ENCODE measurements at regions not wholly inside any gene's neighbourhood (a gene's known extent, or its start where the extent isn't known, plus 50 kb on each side); places are given as distances from the start of the nearest gene placed in this dataset.

DNA sequence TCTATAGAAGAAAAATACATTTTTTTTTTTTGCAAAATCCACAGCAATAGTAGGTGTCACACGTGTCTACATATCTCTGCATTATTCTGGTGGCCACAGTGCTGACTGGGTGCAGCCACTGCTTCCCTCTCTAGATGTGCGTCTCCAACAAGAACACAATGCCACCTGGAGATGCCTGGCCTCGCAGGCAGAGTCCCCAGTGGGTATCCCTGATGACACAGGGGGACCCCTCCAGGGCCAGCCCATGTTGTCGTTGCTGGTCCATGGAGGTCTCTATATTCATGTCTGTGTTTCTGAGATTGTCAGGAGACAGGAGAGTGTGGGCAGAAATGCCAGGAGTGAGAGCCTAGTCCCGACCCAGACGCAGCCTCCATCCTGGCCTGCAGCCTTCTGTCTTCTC, 345.9 kb upstream of the SHH start:
- TF ChIP-seq, protein P1, sequence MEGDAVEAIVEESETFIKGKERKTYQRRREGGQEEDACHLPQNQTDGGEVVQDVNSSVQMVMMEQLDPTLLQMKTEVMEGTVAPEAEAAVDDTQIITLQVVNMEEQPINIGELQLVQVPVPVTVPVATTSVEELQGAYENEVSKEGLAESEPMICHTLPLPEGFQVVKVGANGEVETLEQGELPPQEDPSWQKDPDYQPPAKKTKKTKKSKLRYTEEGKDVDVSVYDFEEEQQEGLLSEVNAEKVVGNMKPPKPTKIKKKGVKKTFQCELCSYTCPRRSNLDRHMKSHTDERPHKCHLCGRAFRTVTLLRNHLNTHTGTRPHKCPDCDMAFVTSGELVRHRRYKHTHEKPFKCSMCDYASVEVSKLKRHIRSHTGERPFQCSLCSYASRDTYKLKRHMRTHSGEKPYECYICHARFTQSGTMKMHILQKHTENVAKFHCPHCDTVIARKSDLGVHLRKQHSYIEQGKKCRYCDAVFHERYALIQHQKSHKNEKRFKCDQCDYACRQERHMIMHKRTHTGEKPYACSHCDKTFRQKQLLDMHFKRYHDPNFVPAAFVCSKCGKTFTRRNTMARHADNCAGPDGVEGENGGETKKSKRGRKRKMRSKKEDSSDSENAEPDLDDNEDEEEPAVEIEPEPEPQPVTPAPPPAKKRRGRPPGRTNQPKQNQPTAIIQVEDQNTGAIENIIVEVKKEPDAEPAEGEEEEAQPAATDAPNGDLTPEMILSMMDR (IDR thresholded peaks at IDR 0.05; ENCODE audit: low read depth, low read length) = no peak
- in situ Hi-C loops (cut with HindIII; ENCODE audit: low sequenced_read_pairs) = no loop called here
- no peak overlapping the region for H3K4me3 ChIP-seq (ENCODE audit: low read depth, low read length)

DNA sequence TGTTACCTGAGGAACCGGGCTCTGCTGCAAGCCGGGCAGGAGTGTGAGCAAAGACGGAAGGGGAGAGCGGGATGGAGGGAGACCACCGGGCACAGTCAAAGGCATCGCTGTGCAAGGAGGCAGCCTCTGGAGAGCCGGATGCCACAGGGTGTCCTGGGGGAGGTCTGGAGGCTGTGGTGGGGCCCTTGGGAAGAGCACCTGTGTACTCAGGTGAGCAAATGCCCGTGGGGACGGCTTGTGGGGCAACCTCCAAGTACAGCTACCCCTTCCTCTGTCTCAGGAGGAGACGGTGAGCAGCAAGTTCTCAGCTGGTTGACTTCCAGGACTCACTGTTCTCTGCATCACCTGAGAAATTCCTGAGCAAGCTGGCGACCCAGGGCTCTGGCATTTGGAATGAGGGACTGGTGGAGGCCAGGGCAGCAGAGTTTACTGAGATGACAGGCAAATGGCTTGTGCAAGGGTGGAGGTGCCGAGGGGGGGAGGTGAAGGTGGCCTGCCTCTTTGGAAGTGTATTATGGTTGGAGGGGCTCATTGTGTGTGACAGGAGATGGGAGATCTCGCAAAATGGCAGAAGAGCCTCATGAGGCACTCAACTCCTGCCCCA, 345.2 kb upstream of the SHH start:
- DNase-seq (ENCODE audit: low read depth, low spot score) = no peak
- TF ChIP-seq, protein P1 (IDR thresholded peaks at IDR 0.05; ENCODE audit: low read depth, low read length) = no peak
- in situ Hi-C loops (cut with HindIII; ENCODE audit: low sequenced_read_pairs) = no loop called here
- H3K4me3 ChIP-seq (ENCODE audit: low read depth, low read length) = no peak overlapping the region

More for the DNA sequence above, 345.9 kb upstream of the SHH start:
- no peak for DNase-seq (ENCODE audit: low read depth, low spot score)

DNA sequence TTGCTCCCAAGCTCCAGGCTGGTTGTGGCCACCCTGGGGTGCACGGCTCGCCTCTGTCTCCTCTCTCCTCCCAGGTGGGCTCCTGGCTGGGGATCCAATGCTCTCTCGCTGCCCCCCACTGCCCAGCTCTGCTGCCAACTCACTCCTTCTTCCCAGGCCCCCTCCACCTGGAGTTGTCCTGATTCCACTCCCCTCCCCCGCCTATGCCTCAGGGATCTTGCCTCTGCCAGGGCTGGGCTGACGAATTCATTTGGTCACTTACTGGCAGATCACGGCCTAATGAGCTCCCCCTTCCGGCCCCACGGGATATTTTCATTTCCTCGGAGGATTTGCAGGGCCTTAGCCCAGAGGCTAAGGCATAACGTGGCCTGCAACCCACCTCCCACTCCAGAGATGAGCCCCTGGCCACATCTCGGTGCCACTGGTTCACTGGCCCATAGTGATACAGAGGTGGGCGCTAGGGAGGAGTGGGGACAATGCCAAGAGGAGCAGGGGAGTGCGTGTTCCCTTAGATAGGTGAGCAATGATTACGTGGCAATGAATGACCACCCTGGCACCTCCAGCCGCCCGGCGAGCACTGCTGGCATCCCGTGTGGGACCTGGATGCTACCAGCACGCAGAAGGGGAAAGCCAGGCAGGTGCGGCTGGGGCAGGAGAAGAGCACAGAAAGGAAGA, 344.6 kb upstream of the SHH start:
- TF ChIP-seq, protein P1 (IDR thresholded peaks at IDR 0.05; ENCODE audit: low read depth, low read length) = no peak
- H3K4me3 ChIP-seq (ENCODE audit: low read depth, low read length) = no peak overlapping the region
- in situ Hi-C loops (cut with HindIII; ENCODE audit: low sequenced_read_pairs) = no loop called here
- peak; percentile 20 for DNase-seq (ENCODE audit: low read depth, low spot score)

DNA sequence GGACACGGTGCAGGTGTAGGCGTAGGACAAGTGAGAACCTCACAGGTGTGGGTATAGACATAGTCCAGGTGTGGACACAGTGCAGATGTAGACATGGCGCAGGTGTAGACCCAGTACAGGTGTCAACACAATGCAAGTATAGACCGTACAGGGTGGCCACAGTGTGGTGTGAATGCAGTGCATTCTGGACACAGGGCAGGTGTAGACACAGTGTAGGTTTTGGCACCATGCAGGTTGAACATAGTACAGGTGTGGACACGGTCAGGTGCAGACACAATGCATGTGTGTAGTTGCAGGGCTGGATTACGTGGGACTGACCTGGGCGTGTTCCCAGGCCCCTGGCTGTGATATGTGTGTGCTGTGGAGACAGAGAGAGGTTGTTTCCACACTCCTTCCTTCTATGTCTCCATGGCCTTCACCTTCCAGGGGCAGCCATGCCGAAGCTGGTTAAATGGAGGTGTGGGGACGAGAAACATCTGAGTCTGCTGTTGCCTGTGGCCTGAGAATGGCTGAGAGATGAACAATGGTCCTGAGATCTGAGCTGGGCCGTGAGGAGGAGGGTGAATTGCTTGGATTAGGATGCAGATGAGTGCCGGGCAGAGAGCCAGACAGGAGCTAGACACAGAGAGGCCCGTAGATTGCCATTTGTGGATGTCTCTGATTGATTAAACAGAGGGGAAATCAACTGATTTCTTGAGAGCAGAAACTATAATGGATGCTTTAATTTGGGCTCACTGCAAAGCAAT, 343.9 kb upstream of the SHH start:
- TF ChIP-seq, protein P1 (IDR thresholded peaks at IDR 0.05; ENCODE audit: low read depth, low read length) = no peak
- H3K4me3 ChIP-seq (ENCODE audit: low read depth, low read length) = no peak overlapping the region
- no peak for DNase-seq (ENCODE audit: low read depth, low spot score)
- in situ Hi-C loops (cut with HindIII; ENCODE audit: low sequenced_read_pairs) = no loop called here

DNA sequence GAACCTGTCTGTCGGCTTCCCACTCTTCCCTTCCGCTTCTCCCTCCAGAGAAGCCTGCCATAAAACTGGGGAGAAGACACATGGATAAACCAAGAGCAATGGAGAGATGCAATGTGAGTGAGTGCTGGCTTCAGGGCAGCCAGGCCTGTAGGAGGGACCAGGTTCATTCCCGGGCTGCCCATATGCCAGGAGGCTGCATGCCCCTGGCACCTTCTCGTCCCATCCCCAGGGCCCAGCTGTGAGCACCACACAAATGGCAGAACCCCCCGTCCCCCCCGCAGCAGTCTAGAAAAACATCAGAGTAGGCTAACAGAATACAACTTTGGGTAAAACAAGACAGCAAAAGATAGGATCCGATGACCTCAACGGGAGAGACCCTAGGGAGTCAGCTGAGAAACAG, 341.3 kb upstream of the SHH start:
- no peak for DNase-seq (ENCODE audit: low read depth, low spot score)
- in situ Hi-C loops (cut with HindIII; ENCODE audit: low sequenced_read_pairs) = no loop called here
- TF ChIP-seq, protein P1 (IDR thresholded peaks at IDR 0.05; ENCODE audit: low read depth, low read length) = no peak
- no peak overlapping the region for H3K4me3 ChIP-seq (ENCODE audit: low read depth, low read length)

DNA sequence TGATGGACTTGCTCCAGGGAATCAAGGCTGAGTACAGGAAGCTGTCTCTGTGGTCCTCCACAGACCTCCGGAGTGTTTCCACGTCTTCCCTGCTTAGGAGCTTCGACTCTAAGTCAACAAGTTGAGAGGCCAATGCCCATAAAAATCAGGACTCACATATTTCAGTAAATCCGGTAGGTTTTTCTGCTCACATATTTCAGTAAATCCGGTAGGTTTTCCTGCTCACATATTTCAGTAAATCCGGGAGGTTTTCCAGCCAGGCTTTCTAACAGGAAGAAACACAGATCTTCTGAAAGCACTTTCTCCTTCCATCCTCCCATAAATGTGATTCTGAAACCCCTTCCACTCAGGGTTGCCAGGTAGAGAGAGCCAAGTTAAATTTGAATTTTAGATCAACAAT, 340.1 kb upstream of the SHH start:
- no peak for DNase-seq (ENCODE audit: low read depth, low spot score)
- TF ChIP-seq, protein P1 (IDR thresholded peaks at IDR 0.05; ENCODE audit: low read depth, low read length) = no peak
- in situ Hi-C loops (cut with HindIII; ENCODE audit: low sequenced_read_pairs) = no loop called here
- no peak overlapping the region for H3K4me3 ChIP-seq (ENCODE audit: low read depth, low read length)
